Uterus (tissue), 2 donors: ENCODE measurements at regions not wholly inside any gene's neighbourhood (a gene's known extent, or its start where the extent isn't known, plus 50 kb on each side); places are given as distances from the start of the nearest gene placed in this dataset.

Experiments used
- CTCF ChIP-seq, 4 experiments: fragments of 200-600 bp in 2 of 4; fragments of 450-650 bp in 2 of 4; sonication (generic) in 2 of 4; IDR thresholded peaks; one replicate each; pipeline ENCODE4 v1.5.1; 2016 to 2019; ENCODE audit warnings: antibody characterized with exemption in 4 of 4, mild to moderate bottlenecking in 2 of 4, moderate library complexity in 1 of 4
- POLR2A ChIP-seq, 2 donors: fragments of 450-650 bp; IDR thresholded peaks; one replicate each; pipeline ENCODE4 v1.6.1; 2016; ENCODE audit warnings: antibody characterized with exemption in 2 of 2, mild to moderate bottlenecking in 1 of 2, moderate library complexity in 1 of 2

- TF ChIP-seq CTCF (IDR thresholded peaks at IDR 0.05) (no peak), POLR2A (IDR thresholded peaks at IDR 0.05) (no peak)
Measured at GRCh38 chr10:28763471-28764170, 86.3 kb downstream of the BAMBI start.
